ENCODE measurements at regions not wholly inside any gene's neighbourhood (a gene's known extent, or its start where the extent isn't known, plus 50 kb on each side); places are given as distances from the start of the nearest gene placed in this dataset.
A peak's percentile ranks its signal among the peaks of the same experiment; 100 is the strongest.

DNA sequence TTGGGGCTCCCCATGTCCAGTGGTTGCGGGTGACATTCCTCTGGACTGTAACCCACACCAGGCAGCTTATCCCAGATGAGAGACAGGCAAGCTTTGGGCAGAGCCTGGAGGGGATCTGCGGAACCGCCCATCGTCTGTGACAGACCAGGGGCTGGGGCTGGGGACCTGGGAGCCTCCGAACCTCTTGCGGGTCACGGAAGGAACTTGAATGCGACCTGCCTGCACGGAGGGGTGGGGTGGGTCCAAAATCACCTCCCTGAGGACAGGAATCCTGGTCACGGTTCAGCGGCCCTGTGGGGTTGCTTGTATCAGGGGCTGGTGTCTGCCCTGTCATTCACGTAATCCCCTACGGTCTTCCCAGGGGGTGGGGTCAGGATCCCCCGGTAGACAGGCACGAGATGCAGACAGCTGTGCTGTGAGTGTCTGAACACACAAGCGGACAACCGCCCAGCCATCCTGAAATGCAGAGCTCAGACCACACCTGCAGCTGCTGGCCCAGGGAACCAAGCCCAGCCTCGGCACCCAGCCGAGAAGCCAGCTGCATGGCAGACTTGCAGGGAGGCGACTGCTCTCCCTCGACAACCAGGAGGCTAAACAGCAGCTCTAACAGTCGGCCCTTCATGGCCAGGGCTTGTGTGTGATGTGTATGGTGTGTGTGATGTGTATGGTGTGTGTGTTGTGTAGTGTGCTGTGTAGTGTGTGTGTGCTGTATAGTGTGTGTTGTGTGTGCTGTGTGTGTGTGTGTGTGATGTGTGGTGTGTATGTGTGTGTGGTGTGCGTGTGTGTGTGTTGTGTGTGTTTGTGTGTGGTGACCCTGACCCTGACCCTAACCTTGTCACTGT lies 105.9 kb upstream of the ADRA2C start:
- no peak overlapping the region for H3K4me3 ChIP-seq (ENCODE audit: low read length)
- peak; percentile 12 for DNase-seq (ENCODE audit: low read depth)
- no peak for TF ChIP-seq CTCF (conservative IDR thresholded peaks at IDR 0.05; ENCODE audit: low read length)

GRCh38 chr4:3659131-3659530 lies 107.1 kb upstream of the ADRA2C start:
- H3K4me3 ChIP-seq (ENCODE audit: low read length): no peak overlapping the region
- TF ChIP-seq CTCF (conservative IDR thresholded peaks at IDR 0.05; ENCODE audit: low read length): no peak
- no peak for DNase-seq (ENCODE audit: low read depth)

GRCh38 chr4:3658530-3658913 lies 107.7 kb upstream of the ADRA2C start:
- no peak overlapping the region for H3K4me3 ChIP-seq (ENCODE audit: low read length)
- DNase-seq (ENCODE audit: low read depth): no peak
- TF ChIP-seq CTCF (conservative IDR thresholded peaks at IDR 0.05; ENCODE audit: low read length): no peak

DNA sequence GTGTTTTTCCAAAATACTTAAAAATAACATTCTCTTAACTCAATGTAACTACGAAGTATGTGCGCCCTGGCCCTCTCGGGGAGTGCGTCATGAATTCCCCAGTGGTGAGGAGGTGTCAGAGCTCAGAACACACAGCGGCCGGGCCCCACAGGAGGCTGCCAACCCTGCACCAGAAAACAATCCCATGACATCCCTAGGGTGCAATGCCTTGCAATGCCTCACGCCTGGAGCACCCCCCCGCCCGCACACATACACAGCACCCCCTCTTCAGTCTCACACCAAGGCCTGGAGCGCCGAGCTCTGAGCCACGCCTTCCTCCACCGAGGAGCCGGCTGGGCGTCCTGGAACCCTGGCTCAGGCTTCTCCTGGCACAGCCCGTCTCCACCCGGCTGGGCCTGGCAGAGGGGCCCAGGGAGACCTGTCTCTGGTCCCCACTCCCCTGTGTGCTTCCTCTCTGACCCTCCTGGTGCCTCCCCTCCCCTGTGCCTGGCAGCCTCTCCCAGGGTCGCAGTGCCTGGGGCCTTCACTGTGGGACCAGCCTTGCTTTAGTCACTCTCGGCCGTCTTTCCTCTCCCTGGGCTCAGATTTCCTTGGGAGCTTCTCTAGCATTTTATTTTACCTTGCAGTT lies 108.2 kb upstream of the ADRA2C start:
- no peak overlapping the region for H3K4me3 ChIP-seq (ENCODE audit: low read length)
- TF ChIP-seq CTCF (conservative IDR thresholded peaks at IDR 0.05; ENCODE audit: low read length): no peak
- DNase-seq (ENCODE audit: low read depth): peak; percentile 76

DNA sequence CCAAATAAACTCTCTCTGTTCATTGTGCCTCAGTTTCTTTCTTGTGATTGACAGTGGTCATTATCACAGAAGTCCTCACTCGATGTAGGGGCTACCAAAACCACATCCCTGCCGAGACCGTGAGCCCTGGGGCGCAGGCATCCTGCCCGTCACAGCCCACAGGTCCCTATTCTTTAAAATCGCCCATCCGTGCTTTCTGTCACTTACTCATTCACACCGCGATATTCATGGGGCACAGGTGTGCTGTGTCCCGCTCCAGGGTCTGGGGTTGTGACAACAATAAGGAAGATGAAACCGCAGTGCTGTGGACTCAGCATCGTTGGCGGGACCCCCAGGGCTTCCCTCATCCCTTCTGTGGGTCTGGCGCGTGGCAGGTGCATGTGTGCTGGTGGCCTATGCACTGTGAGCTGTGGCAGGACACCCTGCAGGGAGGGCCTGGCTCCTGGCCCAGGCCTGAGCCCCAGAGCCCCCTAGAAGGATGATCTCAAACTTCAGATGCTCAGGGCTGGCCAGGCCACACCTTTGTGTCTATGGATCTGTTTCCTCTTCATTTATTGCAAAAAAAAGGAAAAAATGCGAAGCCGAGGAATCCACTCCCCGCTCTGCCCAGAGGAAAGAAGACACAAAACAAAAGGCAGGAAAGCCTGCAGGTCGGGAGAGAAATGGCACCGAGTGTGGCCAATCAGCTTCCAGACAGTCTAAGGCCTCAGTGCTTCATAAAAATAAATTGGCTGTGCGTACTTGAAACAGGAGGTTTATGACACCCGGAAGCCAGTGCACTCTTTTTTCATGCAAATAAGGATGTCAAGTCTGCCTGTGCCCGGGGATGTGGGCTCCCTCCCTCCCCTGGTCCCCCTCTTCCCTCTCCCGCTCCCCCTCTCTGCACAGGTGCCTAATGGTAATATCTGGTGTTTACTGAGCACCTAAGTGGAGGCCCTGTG lies 109.5 kb upstream of the ADRA2C start:
- no peak overlapping the region for H3K4me3 ChIP-seq (ENCODE audit: low read length)
- DNase-seq (ENCODE audit: low read depth): no peak
- no peak for TF ChIP-seq CTCF (conservative IDR thresholded peaks at IDR 0.05; ENCODE audit: low read length)

GRCh38 chr4:3655963-3656362 lies 110.2 kb upstream of the ADRA2C start:
- TF ChIP-seq CTCF (conservative IDR thresholded peaks at IDR 0.05; ENCODE audit: low read length): no peak
- H3K4me3 ChIP-seq (ENCODE audit: low read length): no peak overlapping the region
- DNase-seq (ENCODE audit: low read depth): no peak
